ENCODE measurements at regions not wholly inside any gene's neighbourhood (a gene's known extent, or its start where the extent isn't known, plus 50 kb on each side); places are given as distances from the start of the nearest gene placed in this dataset.

DNA sequence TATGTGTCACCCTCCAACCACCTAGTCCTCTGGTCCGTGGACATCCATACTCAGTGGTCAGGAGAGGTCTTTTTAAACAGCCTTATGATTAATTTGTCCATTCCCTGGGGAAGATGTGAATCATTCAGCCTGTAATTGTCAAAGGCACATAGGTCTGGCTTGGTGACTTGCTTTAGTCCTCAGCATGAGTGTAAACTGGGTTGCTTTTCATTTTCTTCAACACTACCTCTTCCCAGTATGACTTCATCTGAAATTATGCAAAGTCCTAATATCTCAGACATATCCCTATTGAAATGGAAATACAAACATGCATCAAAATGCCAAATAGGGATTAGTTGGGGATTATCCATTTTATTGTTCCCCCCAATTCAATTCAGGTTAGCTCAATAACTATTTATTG lies 208.3 kb upstream of the AMOT start:
- TF ChIP-seq, protein P1, sequence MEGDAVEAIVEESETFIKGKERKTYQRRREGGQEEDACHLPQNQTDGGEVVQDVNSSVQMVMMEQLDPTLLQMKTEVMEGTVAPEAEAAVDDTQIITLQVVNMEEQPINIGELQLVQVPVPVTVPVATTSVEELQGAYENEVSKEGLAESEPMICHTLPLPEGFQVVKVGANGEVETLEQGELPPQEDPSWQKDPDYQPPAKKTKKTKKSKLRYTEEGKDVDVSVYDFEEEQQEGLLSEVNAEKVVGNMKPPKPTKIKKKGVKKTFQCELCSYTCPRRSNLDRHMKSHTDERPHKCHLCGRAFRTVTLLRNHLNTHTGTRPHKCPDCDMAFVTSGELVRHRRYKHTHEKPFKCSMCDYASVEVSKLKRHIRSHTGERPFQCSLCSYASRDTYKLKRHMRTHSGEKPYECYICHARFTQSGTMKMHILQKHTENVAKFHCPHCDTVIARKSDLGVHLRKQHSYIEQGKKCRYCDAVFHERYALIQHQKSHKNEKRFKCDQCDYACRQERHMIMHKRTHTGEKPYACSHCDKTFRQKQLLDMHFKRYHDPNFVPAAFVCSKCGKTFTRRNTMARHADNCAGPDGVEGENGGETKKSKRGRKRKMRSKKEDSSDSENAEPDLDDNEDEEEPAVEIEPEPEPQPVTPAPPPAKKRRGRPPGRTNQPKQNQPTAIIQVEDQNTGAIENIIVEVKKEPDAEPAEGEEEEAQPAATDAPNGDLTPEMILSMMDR (IDR thresholded peaks at IDR 0.05): no peak
- no peak for TF ChIP-seq POLR2A (IDR thresholded peaks at IDR 0.05)
